ENCODE measurements at regions not wholly inside any gene's neighbourhood (a gene's known extent, or its start where the extent isn't known, plus 50 kb on each side); places are given as distances from the start of the nearest gene placed in this dataset.

DNA sequence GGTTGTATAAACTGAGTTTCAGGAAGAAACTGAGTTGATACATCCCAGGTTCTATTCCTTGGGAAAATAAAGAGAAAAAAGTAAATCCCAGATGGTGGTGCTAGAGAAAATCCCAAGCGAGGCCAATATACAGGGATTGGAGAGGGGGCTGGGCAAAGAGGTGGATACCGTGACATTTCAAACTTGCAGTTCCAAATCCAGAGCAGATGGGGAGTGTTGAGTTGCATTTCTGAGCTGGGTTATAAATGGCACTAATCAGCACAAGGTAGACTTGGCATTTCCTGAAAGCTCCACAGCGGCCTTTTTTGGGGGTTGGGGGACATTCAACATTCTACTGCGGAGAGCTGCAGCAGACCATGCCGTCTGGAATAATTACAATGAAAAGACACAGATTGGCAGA lies 224.4 kb downstream of the NXNL2 start:
- H3K4me3 Mint-ChIP-seq: no peak overlapping the region
- DNase-seq (ENCODE audit: low spot score) (no peak), ATAC-seq (no peak)
- peaks cover 5% of the 10 kb centered on the region; the same call in 1 of the 2 replicates for H3K4me1 Mint-ChIP-seq
- POLR2A ChIA-PET: no interaction called here
- no peak overlapping the region for H3K27ac Mint-ChIP-seq
- no peaks in the 10 kb centered on the region for H3K36me3 Mint-ChIP-seq
- no peaks in the 10 kb centered on the region; the same call in 1 of the 2 replicates for H3K27me3 Mint-ChIP-seq (ENCODE audit: low read depth)
- TF ChIP-seq TEAD4 (CRISPR knock-in tag; IDR thresholded peaks at IDR 0.05) (no peak), NR1H2 (CRISPR knock-in tag; IDR thresholded peaks at IDR 0.05) (no peak), ZNF219 (CRISPR knock-in tag; IDR thresholded peaks at IDR 0.05; ENCODE audit: borderline replicate concordance) (no peak)
- TF ChIP-seq, protein P1, sequence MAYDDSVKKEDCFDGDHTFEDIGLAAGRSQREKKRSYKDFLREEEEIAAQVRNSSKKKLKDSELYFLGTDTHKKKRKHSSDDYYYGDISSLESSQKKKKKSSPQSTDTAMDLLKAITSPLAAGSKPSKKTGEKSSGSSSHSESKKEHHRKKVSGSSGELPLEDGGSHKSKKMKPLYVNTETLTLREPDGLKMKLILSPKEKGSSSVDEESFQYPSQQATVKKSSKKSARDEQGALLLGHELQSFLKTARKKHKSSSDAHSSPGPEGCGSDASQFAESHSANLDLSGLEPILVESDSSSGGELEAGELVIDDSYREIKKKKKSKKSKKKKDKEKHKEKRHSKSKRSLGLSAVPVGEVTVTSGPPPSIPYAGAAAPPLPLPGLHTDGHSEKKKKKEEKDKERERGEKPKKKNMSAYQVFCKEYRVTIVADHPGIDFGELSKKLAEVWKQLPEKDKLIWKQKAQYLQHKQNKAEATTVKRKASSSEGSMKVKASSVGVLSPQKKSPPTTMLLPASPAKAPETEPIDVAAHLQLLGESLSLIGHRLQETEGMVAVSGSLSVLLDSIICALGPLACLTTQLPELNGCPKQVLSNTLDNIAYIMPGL (CRISPR knock-in tag; IDR thresholded peaks at IDR 0.05): no peak
- no peaks in the 10 kb centered on the region for H3K9me3 Mint-ChIP-seq
- CTCF ChIA-PET: interaction anchor here (0.9 kb wide), 1 partner anchor 241 kb away, joined by 3 read pairs; no protein-coding TSS in a partner anchor

DNA sequence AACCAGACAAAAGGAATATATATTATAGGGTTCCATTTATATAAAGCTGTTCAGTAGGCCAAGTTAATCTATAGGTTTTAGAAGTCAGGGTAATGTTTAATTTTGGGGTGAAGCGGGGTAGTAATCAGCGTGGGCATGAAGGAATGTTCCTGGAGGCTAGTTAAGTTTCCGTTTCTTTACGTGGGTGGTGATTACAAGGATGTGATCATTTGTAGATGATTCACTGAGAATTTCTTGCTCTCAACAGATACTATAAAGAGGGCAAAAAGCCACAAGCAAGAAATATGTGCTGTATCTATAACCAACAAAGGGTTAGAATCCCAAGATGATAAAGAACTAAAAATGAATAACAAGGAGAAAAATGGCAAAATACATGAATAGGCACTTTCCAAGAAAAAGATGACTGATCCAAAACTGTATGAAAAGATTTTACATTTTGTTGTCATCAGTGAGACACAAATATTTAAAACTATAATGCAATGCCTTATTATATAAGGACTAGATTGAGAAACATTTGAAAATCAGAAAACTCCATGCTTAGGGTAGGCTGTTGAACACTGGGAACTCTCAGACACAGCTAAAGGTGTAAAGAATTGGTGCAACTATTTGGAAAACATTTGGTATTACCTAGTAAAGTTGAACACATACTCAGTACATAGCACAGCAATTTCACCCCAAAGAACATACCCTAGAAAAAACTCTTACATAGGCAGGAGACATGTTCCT lies 224.3 kb upstream of the S1PR3 start:
- Mint-ChIP-seq H3K27ac (no peak overlapping the region), H3K36me3 (no peaks in the 10 kb centered on the region), H3K9me3 (no peaks in the 10 kb centered on the region), H3K4me3 (no peak overlapping the region), H3K27me3 (ENCODE audit: low read depth) (no peaks in the 10 kb centered on the region), H3K4me1 (no peaks in the 10 kb centered on the region)
- ATAC-seq (no peak), DNase-seq (ENCODE audit: low spot score) (no peak)
- ChIA-PET POLR2A (interaction anchor here (0.6 kb wide), 1 partner anchor 96 kb away, joined by 4 read pairs; no protein-coding TSS in a partner anchor), CTCF (no interaction called here)
- TF ChIP-seq, protein P2, sequence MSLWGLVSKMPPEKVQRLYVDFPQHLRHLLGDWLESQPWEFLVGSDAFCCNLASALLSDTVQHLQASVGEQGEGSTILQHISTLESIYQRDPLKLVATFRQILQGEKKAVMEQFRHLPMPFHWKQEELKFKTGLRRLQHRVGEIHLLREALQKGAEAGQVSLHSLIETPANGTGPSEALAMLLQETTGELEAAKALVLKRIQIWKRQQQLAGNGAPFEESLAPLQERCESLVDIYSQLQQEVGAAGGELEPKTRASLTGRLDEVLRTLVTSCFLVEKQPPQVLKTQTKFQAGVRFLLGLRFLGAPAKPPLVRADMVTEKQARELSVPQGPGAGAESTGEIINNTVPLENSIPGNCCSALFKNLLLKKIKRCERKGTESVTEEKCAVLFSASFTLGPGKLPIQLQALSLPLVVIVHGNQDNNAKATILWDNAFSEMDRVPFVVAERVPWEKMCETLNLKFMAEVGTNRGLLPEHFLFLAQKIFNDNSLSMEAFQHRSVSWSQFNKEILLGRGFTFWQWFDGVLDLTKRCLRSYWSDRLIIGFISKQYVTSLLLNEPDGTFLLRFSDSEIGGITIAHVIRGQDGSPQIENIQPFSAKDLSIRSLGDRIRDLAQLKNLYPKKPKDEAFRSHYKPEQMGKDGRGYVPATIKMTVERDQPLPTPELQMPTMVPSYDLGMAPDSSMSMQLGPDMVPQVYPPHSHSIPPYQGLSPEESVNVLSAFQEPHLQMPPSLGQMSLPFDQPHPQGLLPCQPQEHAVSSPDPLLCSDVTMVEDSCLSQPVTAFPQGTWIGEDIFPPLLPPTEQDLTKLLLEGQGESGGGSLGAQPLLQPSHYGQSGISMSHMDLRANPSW (CRISPR knock-in tag; conservative IDR thresholded peaks at IDR 0.05; ENCODE audit: low read depth): no peak
- no peak for TF ChIP-seq SMAD3 (CRISPR knock-in tag; IDR thresholded peaks at IDR 0.05; ENCODE audit: borderline replicate concordance)
- TF ChIP-seq KAT7 (CRISPR knock-in tag; IDR thresholded peaks at IDR 0.05; ENCODE audit: borderline replicate concordance): no peak
- no peak for TF ChIP-seq HMGA2 (CRISPR knock-in tag; IDR thresholded peaks at IDR 0.05)
- TF ChIP-seq, protein P1 (CRISPR knock-in tag; IDR thresholded peaks at IDR 0.05): no peak
- no peak for TF ChIP-seq MYBL2 (CRISPR knock-in tag; IDR thresholded peaks at IDR 0.05)
- TF ChIP-seq, protein P3, sequence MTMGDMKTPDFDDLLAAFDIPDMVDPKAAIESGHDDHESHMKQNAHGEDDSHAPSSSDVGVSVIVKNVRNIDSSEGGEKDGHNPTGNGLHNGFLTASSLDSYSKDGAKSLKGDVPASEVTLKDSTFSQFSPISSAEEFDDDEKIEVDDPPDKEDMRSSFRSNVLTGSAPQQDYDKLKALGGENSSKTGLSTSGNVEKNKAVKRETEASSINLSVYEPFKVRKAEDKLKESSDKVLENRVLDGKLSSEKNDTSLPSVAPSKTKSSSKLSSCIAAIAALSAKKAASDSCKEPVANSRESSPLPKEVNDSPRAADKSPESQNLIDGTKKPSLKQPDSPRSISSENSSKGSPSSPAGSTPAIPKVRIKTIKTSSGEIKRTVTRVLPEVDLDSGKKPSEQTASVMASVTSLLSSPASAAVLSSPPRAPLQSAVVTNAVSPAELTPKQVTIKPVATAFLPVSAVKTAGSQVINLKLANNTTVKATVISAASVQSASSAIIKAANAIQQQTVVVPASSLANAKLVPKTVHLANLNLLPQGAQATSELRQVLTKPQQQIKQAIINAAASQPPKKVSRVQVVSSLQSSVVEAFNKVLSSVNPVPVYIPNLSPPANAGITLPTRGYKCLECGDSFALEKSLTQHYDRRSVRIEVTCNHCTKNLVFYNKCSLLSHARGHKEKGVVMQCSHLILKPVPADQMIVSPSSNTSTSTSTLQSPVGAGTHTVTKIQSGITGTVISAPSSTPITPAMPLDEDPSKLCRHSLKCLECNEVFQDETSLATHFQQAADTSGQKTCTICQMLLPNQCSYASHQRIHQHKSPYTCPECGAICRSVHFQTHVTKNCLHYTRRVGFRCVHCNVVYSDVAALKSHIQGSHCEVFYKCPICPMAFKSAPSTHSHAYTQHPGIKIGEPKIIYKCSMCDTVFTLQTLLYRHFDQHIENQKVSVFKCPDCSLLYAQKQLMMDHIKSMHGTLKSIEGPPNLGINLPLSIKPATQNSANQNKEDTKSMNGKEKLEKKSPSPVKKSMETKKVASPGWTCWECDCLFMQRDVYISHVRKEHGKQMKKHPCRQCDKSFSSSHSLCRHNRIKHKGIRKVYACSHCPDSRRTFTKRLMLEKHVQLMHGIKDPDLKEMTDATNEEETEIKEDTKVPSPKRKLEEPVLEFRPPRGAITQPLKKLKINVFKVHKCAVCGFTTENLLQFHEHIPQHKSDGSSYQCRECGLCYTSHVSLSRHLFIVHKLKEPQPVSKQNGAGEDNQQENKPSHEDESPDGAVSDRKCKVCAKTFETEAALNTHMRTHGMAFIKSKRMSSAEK (CRISPR knock-in tag; IDR thresholded peaks at IDR 0.05; ENCODE audit: borderline replicate concordance): no peak
- TF ChIP-seq, protein P4, sequence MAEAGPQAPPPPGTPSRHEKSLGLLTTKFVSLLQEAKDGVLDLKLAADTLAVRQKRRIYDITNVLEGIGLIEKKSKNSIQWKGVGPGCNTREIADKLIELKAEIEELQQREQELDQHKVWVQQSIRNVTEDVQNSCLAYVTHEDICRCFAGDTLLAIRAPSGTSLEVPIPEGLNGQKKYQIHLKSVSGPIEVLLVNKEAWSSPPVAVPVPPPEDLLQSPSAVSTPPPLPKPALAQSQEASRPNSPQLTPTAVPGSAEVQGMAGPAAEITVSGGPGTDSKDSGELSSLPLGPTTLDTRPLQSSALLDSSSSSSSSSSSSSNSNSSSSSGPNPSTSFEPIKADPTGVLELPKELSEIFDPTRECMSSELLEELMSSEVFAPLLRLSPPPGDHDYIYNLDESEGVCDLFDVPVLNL (CRISPR knock-in tag; IDR thresholded peaks at IDR 0.05; ENCODE audit: borderline replicate concordance, low read depth): no peak
- no peak for TF ChIP-seq NFYB (CRISPR knock-in tag; conservative IDR thresholded peaks at IDR 0.05; ENCODE audit: low read depth)
- no peak for TF ChIP-seq EMX1 (CRISPR knock-in tag; IDR thresholded peaks at IDR 0.05)
- no peak for TF ChIP-seq NR2C2 (CRISPR knock-in tag; IDR thresholded peaks at IDR 0.05)
- TF ChIP-seq, protein P5, sequence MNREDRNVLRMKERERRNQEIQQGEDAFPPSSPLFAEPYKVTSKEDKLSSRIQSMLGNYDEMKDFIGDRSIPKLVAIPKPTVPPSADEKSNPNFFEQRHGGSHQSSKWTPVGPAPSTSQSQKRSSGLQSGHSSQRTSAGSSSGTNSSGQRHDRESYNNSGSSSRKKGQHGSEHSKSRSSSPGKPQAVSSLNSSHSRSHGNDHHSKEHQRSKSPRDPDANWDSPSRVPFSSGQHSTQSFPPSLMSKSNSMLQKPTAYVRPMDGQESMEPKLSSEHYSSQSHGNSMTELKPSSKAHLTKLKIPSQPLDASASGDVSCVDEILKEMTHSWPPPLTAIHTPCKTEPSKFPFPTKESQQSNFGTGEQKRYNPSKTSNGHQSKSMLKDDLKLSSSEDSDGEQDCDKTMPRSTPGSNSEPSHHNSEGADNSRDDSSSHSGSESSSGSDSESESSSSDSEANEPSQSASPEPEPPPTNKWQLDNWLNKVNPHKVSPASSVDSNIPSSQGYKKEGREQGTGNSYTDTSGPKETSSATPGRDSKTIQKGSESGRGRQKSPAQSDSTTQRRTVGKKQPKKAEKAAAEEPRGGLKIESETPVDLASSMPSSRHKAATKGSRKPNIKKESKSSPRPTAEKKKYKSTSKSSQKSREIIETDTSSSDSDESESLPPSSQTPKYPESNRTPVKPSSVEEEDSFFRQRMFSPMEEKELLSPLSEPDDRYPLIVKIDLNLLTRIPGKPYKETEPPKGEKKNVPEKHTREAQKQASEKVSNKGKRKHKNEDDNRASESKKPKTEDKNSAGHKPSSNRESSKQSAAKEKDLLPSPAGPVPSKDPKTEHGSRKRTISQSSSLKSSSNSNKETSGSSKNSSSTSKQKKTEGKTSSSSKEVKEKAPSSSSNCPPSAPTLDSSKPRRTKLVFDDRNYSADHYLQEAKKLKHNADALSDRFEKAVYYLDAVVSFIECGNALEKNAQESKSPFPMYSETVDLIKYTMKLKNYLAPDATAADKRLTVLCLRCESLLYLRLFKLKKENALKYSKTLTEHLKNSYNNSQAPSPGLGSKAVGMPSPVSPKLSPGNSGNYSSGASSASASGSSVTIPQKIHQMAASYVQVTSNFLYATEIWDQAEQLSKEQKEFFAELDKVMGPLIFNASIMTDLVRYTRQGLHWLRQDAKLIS (CRISPR knock-in tag; IDR thresholded peaks at IDR 0.05; ENCODE audit: borderline replicate concordance): no peak
- no peak for TF ChIP-seq TEAD1 (CRISPR knock-in tag; IDR thresholded peaks at IDR 0.05)
- TF ChIP-seq, protein P6, sequence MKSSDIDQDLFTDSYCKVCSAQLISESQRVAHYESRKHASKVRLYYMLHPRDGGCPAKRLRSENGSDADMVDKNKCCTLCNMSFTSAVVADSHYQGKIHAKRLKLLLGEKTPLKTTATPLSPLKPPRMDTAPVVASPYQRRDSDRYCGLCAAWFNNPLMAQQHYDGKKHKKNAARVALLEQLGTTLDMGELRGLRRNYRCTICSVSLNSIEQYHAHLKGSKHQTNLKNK (CRISPR knock-in tag; IDR thresholded peaks at IDR 0.05): no peak

Data from WTC11 (cell line).